ENCODE measurements at regions not wholly inside any gene's neighbourhood (a gene's known extent, or its start where the extent isn't known, plus 50 kb on each side); places are given as distances from the start of the nearest gene placed in this dataset.

DNA sequence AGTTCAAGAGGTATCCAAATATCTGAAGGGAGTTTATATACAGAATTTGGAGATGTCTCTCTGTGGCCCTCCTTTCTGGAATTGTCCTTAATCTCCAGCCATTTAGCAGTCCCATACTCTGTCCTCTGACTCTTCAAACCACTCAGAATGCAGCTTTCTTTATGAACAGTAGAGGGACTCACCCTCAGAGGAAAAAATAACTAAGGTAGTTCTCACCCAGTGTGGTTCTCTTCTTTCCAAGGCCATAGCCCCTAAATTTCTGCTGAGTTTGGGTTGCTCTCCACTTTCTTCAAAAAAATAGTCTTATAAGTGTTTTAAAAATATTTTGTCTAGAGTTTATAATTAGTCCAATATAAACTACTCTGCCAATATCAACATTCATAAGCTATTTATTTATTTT, 369.7 kb downstream of the MATN1 start:
- Histone ChIP-seq H3K27me3 (peaks cover 0 to 4% of the 10 kb centered on the region in 2 donors), H3K36me3 (no peaks in the 10 kb centered on the region), H3K27ac (no peak overlapping the region), H3K4me3 (no peak overlapping the region), H3K9me3 (peaks cover 0 to 3% (median 0%) of the 10 kb centered on the region in 3 donors), H3K4me1 (no peaks in the 10 kb centered on the region)
- intact Hi-C loops (cut with DNase I; ENCODE audit: low total_unique reads): no loop called here
- TF ChIP-seq, protein P1, sequence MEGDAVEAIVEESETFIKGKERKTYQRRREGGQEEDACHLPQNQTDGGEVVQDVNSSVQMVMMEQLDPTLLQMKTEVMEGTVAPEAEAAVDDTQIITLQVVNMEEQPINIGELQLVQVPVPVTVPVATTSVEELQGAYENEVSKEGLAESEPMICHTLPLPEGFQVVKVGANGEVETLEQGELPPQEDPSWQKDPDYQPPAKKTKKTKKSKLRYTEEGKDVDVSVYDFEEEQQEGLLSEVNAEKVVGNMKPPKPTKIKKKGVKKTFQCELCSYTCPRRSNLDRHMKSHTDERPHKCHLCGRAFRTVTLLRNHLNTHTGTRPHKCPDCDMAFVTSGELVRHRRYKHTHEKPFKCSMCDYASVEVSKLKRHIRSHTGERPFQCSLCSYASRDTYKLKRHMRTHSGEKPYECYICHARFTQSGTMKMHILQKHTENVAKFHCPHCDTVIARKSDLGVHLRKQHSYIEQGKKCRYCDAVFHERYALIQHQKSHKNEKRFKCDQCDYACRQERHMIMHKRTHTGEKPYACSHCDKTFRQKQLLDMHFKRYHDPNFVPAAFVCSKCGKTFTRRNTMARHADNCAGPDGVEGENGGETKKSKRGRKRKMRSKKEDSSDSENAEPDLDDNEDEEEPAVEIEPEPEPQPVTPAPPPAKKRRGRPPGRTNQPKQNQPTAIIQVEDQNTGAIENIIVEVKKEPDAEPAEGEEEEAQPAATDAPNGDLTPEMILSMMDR (IDR thresholded peaks at IDR 0.05): no peak
- DNase-seq: no peak

DNA sequence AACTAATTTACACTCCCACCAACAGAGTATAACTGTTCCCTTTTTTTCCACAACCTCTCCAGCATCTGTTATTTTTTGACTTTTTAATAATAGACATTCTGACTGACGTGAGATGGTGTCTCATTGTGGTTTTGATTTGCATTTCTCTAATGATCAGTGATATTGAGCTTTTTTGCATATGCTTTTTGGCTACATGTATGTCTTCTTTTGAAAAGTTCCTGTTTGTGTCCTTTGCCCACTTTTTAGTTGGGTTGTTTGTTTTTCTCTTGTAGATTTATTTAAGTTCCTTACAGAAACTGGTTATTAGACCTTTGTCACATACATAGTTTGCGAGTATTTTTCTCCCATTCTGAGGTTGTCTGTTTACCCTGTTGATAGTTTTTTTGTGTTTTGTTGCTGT, 375.2 kb downstream of the MATN1 start:
- intact Hi-C loops (cut with DNase I; ENCODE audit: low total_unique reads): no loop called here
- no peak for DNase-seq
- peaks cover 0 to 10% of the 10 kb centered on the region in 2 donors for H3K27me3 ChIP-seq
- H3K9me3 ChIP-seq: peaks cover 0 to 14% (median 3%) of the 10 kb centered on the region in 3 donors
- H3K36me3 ChIP-seq: no peaks in the 10 kb centered on the region
- TF ChIP-seq, protein P1 (IDR thresholded peaks at IDR 0.05): no peak
- H3K4me3 ChIP-seq: no peak overlapping the region
- no peaks in the 10 kb centered on the region for H3K4me1 ChIP-seq
- no peak overlapping the region for H3K27ac ChIP-seq

DNA sequence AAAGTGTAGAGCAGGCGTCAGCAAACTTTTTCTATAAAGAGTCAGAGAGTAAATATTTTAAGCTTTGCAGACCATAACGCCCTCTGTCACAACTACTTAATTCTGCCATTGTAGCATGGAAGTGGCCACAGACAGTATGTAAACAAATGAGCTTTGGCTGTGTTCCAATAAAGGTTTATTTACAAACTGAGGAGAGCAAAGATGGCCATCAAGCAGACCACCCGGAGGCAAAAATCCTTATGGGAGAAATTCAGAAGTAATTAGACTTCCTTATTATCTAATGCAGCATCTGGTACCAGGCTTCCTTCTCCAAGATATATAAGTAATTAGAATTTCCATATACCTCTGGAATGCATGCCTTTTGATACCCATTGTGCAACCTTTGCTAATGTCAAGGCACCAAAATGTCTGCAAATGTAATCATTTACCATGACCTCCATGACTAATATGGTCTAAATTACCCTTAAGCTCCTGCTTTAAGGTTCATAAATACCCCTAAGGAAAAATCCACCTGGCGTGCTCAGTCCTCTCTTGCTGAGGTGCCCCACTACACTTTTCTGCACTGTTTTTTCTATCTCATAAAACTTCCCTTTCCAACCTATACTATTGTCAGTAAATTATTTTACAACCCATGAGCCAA, 377.8 kb downstream of the MATN1 start:
- peaks cover 0 to 30% of the 10 kb centered on the region in 2 donors for H3K27me3 ChIP-seq
- peaks cover 0 to 17% (median 3%) of the 10 kb centered on the region in 3 donors for H3K9me3 ChIP-seq
- H3K4me1 ChIP-seq: no peaks in the 10 kb centered on the region
- intact Hi-C loops (cut with DNase I; ENCODE audit: low total_unique reads): no loop called here
- no peak overlapping the region for H3K27ac ChIP-seq
- no peak overlapping the region for H3K4me3 ChIP-seq
- TF ChIP-seq, protein P1 (IDR thresholded peaks at IDR 0.05): no peak
- no peaks in the 10 kb centered on the region for H3K36me3 ChIP-seq
- DNase-seq: no peak

DNA sequence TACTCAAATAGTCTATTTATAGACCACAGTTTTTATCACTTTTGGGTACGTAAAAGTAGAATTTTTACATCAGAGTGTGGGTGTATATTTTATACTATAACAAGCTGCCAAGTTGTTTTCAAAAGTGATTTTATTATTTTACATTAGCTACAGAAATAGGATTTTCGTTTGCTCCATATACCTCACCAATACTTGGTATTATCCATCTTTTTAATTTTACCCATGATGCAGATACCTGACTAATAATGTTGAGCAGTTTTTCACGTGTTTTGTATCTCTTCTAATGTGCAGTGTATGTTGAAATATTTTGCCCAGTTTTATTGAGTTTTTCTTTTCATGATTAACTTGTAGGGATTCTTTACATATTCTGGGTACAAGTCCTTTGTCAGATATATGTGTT, 379.8 kb downstream of the MATN1 start:
- Histone ChIP-seq H3K27ac (no peak overlapping the region), H3K36me3 (no peaks in the 10 kb centered on the region), H3K4me1 (no peaks in the 10 kb centered on the region), H3K9me3 (peaks cover 0 to 17% (median 0%) of the 10 kb centered on the region in 3 donors), H3K27me3 (peaks cover 0 to 39% of the 10 kb centered on the region in 2 donors), H3K4me3 (no peak overlapping the region)
- intact Hi-C loops (cut with DNase I; ENCODE audit: low total_unique reads): no loop called here
- TF ChIP-seq, protein P1 (IDR thresholded peaks at IDR 0.05): no peak
- no peak for DNase-seq

DNA sequence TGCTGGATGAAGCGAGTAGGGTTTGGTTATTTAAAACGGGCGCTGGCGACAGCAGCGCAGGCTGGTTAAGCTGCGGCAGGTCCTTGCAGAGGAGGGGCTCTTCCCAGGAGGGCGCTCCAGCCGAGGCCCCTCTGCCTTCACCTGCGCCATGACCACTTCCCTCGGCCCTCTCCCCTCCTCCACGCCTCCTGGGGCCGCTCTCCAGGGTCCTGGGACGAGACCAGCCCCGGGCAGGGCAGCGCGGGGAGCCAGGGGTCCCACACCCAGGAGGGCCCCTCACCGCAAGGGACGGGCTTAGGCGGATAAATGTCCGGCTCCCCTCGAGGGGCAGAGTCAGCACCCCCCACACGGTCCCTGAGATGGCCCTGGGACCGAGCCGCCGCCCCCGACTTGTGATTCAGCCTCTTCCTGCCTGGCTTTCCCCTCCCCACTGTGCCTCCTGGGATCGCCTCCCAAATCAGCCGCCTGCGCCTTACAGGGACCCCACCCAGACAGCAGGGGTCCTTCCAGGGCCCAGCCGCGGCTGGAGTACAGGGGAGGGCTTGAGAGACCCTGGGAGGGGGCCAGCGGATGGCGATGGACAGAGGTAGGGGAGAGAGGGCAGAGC, 380.7 kb downstream of the MATN1 start:
- TF ChIP-seq, protein P1 (IDR thresholded peaks at IDR 0.05): no peak
- H3K4me1 ChIP-seq: no peaks in the 10 kb centered on the region
- intact Hi-C loops (cut with DNase I; ENCODE audit: low total_unique reads): no loop called here
- H3K4me3 ChIP-seq: no peak overlapping the region
- no peaks in the 10 kb centered on the region for H3K36me3 ChIP-seq
- H3K27me3 ChIP-seq: peaks cover 0 to 39% of the 10 kb centered on the region in 2 donors
- peaks cover 0 to 17% (median 0%) of the 10 kb centered on the region in 3 donors for H3K9me3 ChIP-seq
- peak in 1 of 2 donors; percentile 49 for DNase-seq
- no peak overlapping the region for H3K27ac ChIP-seq

Data from tibial artery (tissue), 4 donors.